ENCODE measurements at regions not wholly inside any gene's neighbourhood (a gene's known extent, or its start where the extent isn't known, plus 50 kb on each side); places are given as distances from the start of the nearest gene placed in this dataset.
"Not testable (repeated sequence)": the region's sequence is repeated elsewhere in the genome, so short reads cannot be mapped to it uniquely, and the experiment has no call there.

GRCh38 chr16:16742573-16742972 lies 363.6 kb downstream of the NPIPA7 start:
- H3K36me3 Mint-ChIP-seq (ENCODE audit: low read depth); H3K27me3 Mint-ChIP-seq; POLR2A ChIA-PET; ATAC-seq; H3K4me3 Mint-ChIP-seq; CTCF ChIA-PET; intact Hi-C loops (cut with micrococcal nuclease); H3K9me3 Mint-ChIP-seq; H3K27ac Mint-ChIP-seq; H3K4me1 Mint-ChIP-seq (ENCODE audit: low read depth); DNase-seq: not testable (repeated sequence)

GRCh38 chr16:16754992-16755667 lies 376.2 kb downstream of the NPIPA7 start:
- H3K27ac Mint-ChIP-seq; H3K9me3 Mint-ChIP-seq; H3K4me3 Mint-ChIP-seq; POLR2A ChIA-PET; H3K4me1 Mint-ChIP-seq (ENCODE audit: low read depth); ATAC-seq; intact Hi-C loops (cut with micrococcal nuclease); CTCF ChIA-PET; H3K27me3 Mint-ChIP-seq; DNase-seq; H3K36me3 Mint-ChIP-seq (ENCODE audit: low read depth): not testable (repeated sequence)

GRCh38 chr16:16763449-16763848 lies 384.5 kb downstream of the NPIPA7 start:
- H3K36me3 Mint-ChIP-seq (ENCODE audit: low read depth) = no peaks in the 10 kb centered on the region

GRCh38 chr16:16770717-16771116 lies 391.8 kb downstream of the NPIPA7 start:
- H3K36me3 Mint-ChIP-seq (ENCODE audit: low read depth); CTCF ChIA-PET; H3K4me3 Mint-ChIP-seq; H3K4me1 Mint-ChIP-seq (ENCODE audit: low read depth); H3K27ac Mint-ChIP-seq; POLR2A ChIA-PET; ATAC-seq; intact Hi-C loops (cut with micrococcal nuclease); H3K9me3 Mint-ChIP-seq; DNase-seq: not testable (repeated sequence)
- H3K27me3 Mint-ChIP-seq = peaks cover 11% of the 10 kb centered on the region

More at GRCh38 chr16:16763449-16763848, 384.5 kb downstream of the NPIPA7 start:
- H3K4me3 Mint-ChIP-seq = no peak overlapping the region
- no peak overlapping the region for H3K27ac Mint-ChIP-seq
- DNase-seq (no peak), ATAC-seq (no peak)
- ChIA-PET POLR2A (no interaction called here), CTCF (no interaction called here)
- no peaks in the 10 kb centered on the region for H3K4me1 Mint-ChIP-seq (ENCODE audit: low read depth)
- intact Hi-C loops (cut with micrococcal nuclease) = no loop called here
- H3K27me3 Mint-ChIP-seq = peaks cover 7% of the 10 kb centered on the region
- no peak for TF ChIP-seq CTCF (IDR thresholded peaks at IDR 0.05)
- H3K9me3 Mint-ChIP-seq = no peaks in the 10 kb centered on the region

GRCh38 chr16:16774389-16774788 lies 395.4 kb downstream of the NPIPA7 start:
- H3K36me3 Mint-ChIP-seq (ENCODE audit: low read depth) = no peaks in the 10 kb centered on the region
- CTCF ChIA-PET = no interaction called here
- peaks cover 9% of the 10 kb centered on the region for H3K27me3 Mint-ChIP-seq
- no peak overlapping the region for H3K27ac Mint-ChIP-seq
- ATAC-seq = no peak
- no peaks in the 10 kb centered on the region for H3K9me3 Mint-ChIP-seq
- no peak for DNase-seq
- intact Hi-C loops (cut with micrococcal nuclease) = no loop called here
- TF ChIP-seq CTCF (IDR thresholded peaks at IDR 0.05) = no peak
- no peak overlapping the region for H3K4me3 Mint-ChIP-seq
- POLR2A ChIA-PET = no interaction called here
- no peaks in the 10 kb centered on the region for H3K4me1 Mint-ChIP-seq (ENCODE audit: low read depth)

GRCh38 chr16:16778332-16778731 lies 399.4 kb downstream of the NPIPA7 start:
- Mint-ChIP-seq H3K9me3 (no peaks in the 10 kb centered on the region), H3K27ac (no peak overlapping the region), H3K4me3 (no peak overlapping the region), H3K27me3 (peaks cover 4% of the 10 kb centered on the region), H3K4me1 (ENCODE audit: low read depth) (no peaks in the 10 kb centered on the region), H3K36me3 (ENCODE audit: low read depth) (no peaks in the 10 kb centered on the region)
- no peak for TF ChIP-seq CTCF (IDR thresholded peaks at IDR 0.05)
- DNase-seq (no peak), ATAC-seq (no peak)
- ChIA-PET CTCF (no interaction called here), POLR2A (no interaction called here)
- intact Hi-C loops (cut with micrococcal nuclease) = no loop called here
